ENCODE measurements at regions not wholly inside any gene's neighbourhood (a gene's known extent, or its start where the extent isn't known, plus 50 kb on each side); places are given as distances from the start of the nearest gene placed in this dataset.

DNA sequence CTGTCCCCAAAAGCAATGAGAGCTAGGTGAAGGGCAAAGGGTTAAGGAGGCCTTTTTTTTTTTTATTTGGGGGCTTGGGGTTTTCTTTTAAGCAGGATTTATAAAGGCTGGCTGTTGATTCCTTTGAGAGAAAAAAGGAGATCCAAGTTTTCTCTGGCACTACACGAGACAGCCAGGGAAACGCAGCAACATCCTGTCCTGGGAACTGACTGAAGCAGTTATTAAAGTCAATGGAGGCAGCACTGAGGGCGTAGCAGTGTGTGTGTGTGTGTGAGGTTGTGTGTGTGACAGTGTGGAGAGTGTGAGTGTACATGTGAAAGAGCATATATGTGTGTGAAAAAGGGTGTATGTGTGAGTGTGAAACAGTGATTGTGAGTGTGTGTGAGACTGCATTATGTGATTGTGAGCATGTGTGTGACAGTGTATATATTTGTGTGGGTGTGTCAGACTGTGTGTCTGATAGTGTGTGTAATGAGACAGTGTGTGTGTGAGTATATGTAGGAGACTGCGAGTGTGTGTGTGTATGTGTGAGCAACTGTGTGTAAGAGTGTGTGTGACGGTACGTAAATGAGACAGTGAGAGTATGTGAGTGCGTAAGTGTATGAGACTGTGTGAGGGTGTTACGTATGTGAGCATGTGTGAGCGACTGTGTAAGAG, 65.9 kb upstream of the TIAM1 start:
- no peak for DNase-seq (ENCODE audit: low read depth)

DNA sequence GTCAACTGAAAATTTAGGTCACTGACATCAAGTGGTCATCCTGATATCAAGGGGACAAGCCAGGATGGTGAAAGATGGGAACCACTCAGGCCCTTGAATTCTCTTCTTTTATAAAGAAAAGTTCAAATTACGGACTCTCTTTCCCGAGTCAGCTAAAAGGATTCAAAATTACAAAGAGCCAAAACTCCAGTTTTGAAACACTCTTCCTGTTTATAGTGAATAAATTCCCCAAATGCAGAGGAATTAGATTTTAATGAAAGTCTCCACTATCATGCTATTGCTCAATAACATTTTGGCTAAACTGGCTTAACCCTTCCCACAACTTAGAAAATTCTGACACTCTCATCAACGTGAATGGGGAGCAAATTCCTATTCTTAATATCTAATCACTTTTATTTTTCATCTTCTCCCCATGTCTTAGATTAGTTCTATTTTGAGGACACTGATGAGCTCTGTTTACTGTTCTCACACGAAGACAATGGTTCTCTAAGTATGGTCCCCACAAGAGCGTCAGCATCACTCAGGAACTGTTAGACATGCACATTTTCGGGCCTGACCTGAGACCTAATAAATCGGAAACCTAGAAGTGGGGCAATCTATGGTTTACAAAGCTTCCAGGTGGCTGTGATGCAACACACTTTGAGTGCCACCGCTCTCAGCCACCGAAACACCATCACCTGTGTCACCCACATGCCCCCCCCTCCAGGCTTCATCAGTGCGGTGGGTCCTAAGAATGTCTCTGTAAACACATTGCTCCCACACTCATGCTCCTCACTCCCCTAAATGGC, 64.4 kb upstream of the TIAM1 start:
- no peak for DNase-seq (ENCODE audit: low read depth)

- no peak for DNase-seq (ENCODE audit: low read depth)
Observed at GRCh38 chr21:31406510-31406909, 62.4 kb upstream of the TIAM1 start.

GRCh38 chr21:31405604-31406003, 61.5 kb upstream of the TIAM1 start:
- no peak for DNase-seq (ENCODE audit: low read depth)

GRCh38 chr21:31403596-31404333, 59.7 kb upstream of the TIAM1 start:
- no peak for DNase-seq (ENCODE audit: low read depth)

DNA sequence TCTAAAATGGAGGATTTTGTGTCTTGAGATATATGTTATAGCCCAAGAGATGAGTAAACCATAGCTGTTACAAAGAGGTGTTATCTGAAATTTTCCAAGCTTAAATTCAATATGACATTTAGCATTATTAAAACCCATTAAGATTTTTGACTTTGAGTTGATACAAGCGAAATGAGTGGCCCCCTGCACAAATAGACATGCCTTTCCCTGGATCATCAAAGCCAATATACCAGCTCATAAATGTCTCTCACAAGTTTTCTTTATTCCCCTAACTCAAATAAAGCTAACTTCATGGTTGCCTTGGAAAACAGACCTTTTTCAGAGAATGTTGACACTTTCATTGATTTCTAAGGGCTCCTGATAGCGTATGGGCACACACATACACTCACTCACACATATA, 55.5 kb upstream of the TIAM1 start:
- DNase-seq (ENCODE audit: low read depth), result no peak

DNA sequence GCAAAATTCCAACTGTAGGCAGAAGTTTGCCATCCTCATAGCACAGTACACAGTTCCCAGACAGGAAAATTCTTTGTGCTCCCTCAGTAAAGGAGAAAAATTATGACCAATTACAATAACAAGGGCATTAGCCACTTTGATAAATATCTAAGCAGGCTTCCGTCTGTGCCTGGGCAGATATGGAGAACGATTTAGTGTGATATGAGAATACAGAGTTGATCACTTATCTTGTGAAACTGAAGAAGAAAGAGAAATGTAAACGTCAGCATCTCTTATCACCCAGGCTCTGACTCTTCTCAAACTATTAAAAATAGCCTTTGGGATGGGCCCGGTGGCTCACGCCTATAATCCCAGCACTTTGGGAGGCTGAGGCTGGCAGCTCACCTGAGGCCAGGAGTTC, 54.5 kb upstream of the TIAM1 start:
- no peak for DNase-seq (ENCODE audit: low read depth)

GRCh38 chr21:31397939-31398338, 53.9 kb upstream of the TIAM1 start:
- DNase-seq (ENCODE audit: low read depth), result peak; percentile 11

GRCh38 chr21:31397515-31397926, 53.5 kb upstream of the TIAM1 start:
- DNase-seq (ENCODE audit: low read depth), result no peak

GRCh38 chr21:31397030-31397429, 53.0 kb upstream of the TIAM1 start:
- DNase-seq (ENCODE audit: low read depth), result no peak

- DNase-seq (ENCODE audit: low read depth), result no peak
Observed at GRCh38 chr21:31396399-31396798, 52.3 kb upstream of the TIAM1 start.

GRCh38 chr21:31395791-31396190, 51.7 kb upstream of the TIAM1 start:
- DNase-seq (ENCODE audit: low read depth), result no peak

DNA sequence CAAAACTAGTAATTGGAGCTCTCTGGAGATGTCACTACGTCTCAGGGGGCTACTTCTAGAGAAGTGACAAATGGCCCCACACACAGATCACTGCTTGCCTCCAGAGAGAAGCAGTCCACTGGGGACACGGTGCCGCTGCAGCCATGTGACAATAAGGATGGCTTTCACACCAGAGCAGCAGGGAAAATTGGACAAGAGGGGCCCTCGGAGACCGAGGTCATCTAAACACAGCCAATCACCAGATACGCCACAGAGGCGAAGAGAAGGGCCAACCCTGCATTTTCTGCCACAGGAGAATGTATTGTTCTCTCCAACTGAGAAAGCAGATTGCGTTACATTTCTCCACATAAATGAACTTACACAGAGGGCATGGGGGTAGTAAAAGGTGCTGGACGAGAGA, 51.2 kb upstream of the TIAM1 start:
- DNase-seq (ENCODE audit: low read depth), result no peak

DNA sequence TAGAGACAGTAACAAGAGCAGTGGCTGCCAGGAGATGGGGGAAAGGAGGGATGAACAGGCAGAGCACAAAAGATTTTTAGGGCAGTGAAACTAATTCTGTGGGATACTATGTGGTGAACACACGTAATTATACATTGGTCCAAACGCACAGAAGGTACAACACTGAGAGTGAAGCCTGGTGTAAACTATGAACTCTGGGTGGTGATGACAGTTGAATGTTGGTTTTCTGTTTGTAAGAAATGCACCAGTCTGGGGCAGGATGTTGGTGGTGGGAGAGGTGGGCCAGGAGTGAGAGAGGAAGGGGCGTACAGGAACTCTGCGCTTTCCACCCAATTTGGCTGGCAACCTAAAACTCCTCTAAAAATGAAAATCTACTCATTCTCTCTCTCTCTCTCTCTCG, 50.2 kb upstream of the TIAM1 start:
- DNase-seq (ENCODE audit: low read depth), result no peak
